ENCODE measurements at regions not wholly inside any gene's neighbourhood (a gene's known extent, or its start where the extent isn't known, plus 50 kb on each side); places are given as distances from the start of the nearest gene placed in this dataset.

GRCh38 chr12:125786143-125786542 lies 720.9 kb downstream of the AACS start:
- no peak for TF ChIP-seq POLR2A (IDR thresholded peaks at IDR 0.05)
- no peak for TF ChIP-seq CTCF (IDR thresholded peaks at IDR 0.05 in 8 of 11, conservative IDR thresholded peaks at IDR 0.05 in 3 of 11)
- no peak for TF ChIP-seq POLR2AphosphoS5 (IDR thresholded peaks at IDR 0.05)
